GM13976 (cell line): ENCODE measurements at regions not wholly inside any gene's neighbourhood (a gene's known extent, or its start where the extent isn't known, plus 50 kb on each side); places are given as distances from the start of the nearest gene placed in this dataset.

Source experiments
- DNase-seq: peaks from one replicate; pipeline ENCODE4 v3.0.0; 2012; ENCODE audit warnings: low spot score
- CTCF ChIP-seq: IDR thresholded peaks from 2 replicates; pipeline ENCODE4 v1.5.1; 2012; ENCODE audit warnings: borderline replicate concordance, mild to moderate bottlenecking; ENCODE audit not compliant: insufficient read depth; ENCODE audit errors: extremely low read depth, missing control alignments, control extremely low read depth
- in situ Hi-C: fragments of 300-500 bp; cut with MboI; formaldehyde crosslinking; loops from one replicate; pipeline ENCODE4 v1.12.0; 2022; ENCODE audit warnings: low sequenced_read_pairs, mixed read lengths, inconsistent platforms; ENCODE audit not compliant: unreplicated experiment

- TF ChIP-seq CTCF = no peak
- DNase-seq = no peak
- in situ Hi-C loops = no loop called here
Measured at GRCh38 chr1:209238356-209238755, 345.2 kb upstream of the CAMK1G start.

GRCh38 chr1:209240351-209240750, 343.2 kb upstream of the CAMK1G start:
- no peak for TF ChIP-seq CTCF
- in situ Hi-C loops = no loop called here
- no peak for DNase-seq

- no peak for DNase-seq
- in situ Hi-C loops = no loop called here
- TF ChIP-seq CTCF = no peak
Measured at GRCh38 chr1:209241487-209241886, 342.0 kb upstream of the CAMK1G start.

- peak; percentile 57 for DNase-seq
- in situ Hi-C loops = no loop called here
- peak; percentile 79 for TF ChIP-seq CTCF
Measured at GRCh38 chr1:209248649-209249279, 334.8 kb upstream of the CAMK1G start.

GRCh38 chr1:209249280-209249670, 334.2 kb upstream of the CAMK1G start:
- no peak for TF ChIP-seq CTCF
- in situ Hi-C loops = no loop called here
- no peak for DNase-seq

GRCh38 chr1:209249785-209250440, 333.6 kb upstream of the CAMK1G start:
- DNase-seq = no peak
- TF ChIP-seq CTCF = no peak
- in situ Hi-C loops = no loop called here
